ENCODE measurements at regions not wholly inside any gene's neighbourhood (a gene's known extent, or its start where the extent isn't known, plus 50 kb on each side); places are given as distances from the start of the nearest gene placed in this dataset.

- no peak for DNase-seq
Observed at GRCh38 chr16:20259541-20259940, 67.8 kb downstream of the GP2 start.

GRCh38 chr16:20257234-20257633 is 70.1 kb downstream of the GP2 start:
- DNase-seq = no peak

GRCh38 chr16:20255002-20255401 is 72.3 kb downstream of the GP2 start:
- no peak for DNase-seq

GRCh38 chr16:20253825-20254224 is 73.5 kb downstream of the GP2 start:
- no peak for DNase-seq

GRCh38 chr16:20249211-20249610 is 78.1 kb downstream of the GP2 start:
- peak; percentile 2 for DNase-seq

GRCh38 chr16:20247076-20247475 is 80.2 kb downstream of the GP2 start:
- DNase-seq = no peak

- DNase-seq = no peak
Observed at GRCh38 chr16:20243731-20244281, 83.5 kb downstream of the GP2 start.

- no peak for DNase-seq
Observed at GRCh38 chr16:20242568-20243255, 84.6 kb downstream of the GP2 start.

GRCh38 chr16:20241321-20241720 is 86.0 kb downstream of the GP2 start:
- no peak for DNase-seq

GRCh38 chr16:20236579-20237289 is 90.6 kb downstream of the GP2 start:
- DNase-seq = no peak

- no peak for DNase-seq
Observed at GRCh38 chr16:20225228-20225733, 102.0 kb downstream of the GP2 start.

GRCh38 chr16:20221208-20221607 is 106.1 kb downstream of the GP2 start:
- no peak for DNase-seq

- no peak for DNase-seq
Observed at GRCh38 chr16:20218093-20218492, 109.2 kb downstream of the GP2 start.

GRCh38 chr16:20216591-20217217 is 110.6 kb downstream of the GP2 start:
- DNase-seq = no peak

GRCh38 chr16:20214401-20214800 is 112.9 kb downstream of the GP2 start:
- DNase-seq = no peak

GRCh38 chr16:20203272-20203671 is 124.0 kb downstream of the GP2 start:
- DNase-seq = no peak

GRCh38 chr16:20202747-20203146 is 124.6 kb downstream of the GP2 start:
- no peak for DNase-seq

- DNase-seq = no peak
Observed at GRCh38 chr16:20192801-20193200, 119.1 kb upstream of the GPR139 start.

GRCh38 chr16:20191566-20191965 is 117.9 kb upstream of the GPR139 start:
- no peak for DNase-seq

- DNase-seq = no peak
Observed at GRCh38 chr16:20181949-20182348, 108.3 kb upstream of the GPR139 start.

- peak; percentile 34 for DNase-seq
Observed at GRCh38 chr16:20181416-20181815, 107.7 kb upstream of the GPR139 start.

GRCh38 chr16:20178297-20178696 is 104.6 kb upstream of the GPR139 start:
- no peak for DNase-seq

- DNase-seq = no peak
Observed at GRCh38 chr16:20175358-20175757, 101.7 kb upstream of the GPR139 start.

- DNase-seq = no peak
Observed at GRCh38 chr16:20167323-20167722, 93.6 kb upstream of the GPR139 start.

Measured in NCI-H510A treated with DMSO at 0.1 percent for 48 hours (cell line).